Skeletal muscle tissue (tissue), 3 donors: ENCODE measurements at regions not wholly inside any gene's neighbourhood (a gene's known extent, or its start where the extent isn't known, plus 50 kb on each side); places are given as distances from the start of the nearest gene placed in this dataset.

ENCODE experiments used
- H3K27ac ChIP-seq: one replicate; pipeline ENCODE4 v1.7.0; 2013; ENCODE audit warnings: mild to moderate bottlenecking, low read depth, low read length, inconsistent platforms
- H3K27me3 ChIP-seq, 3 donors: one replicate each; pipeline ENCODE4 v1.7.0; 2013; ENCODE audit warnings: low read length in 3 of 3; ENCODE audit not compliant: control insufficient read depth in 3 of 3, insufficient read depth in 3 of 3
- H3K36me3 ChIP-seq, 3 donors: one replicate each; pipeline ENCODE4 v1.7.0; 2013; ENCODE audit warnings: low read length in 3 of 3; ENCODE audit not compliant: control insufficient read depth in 3 of 3, insufficient read depth in 3 of 3
- H3K4me1 ChIP-seq, 3 donors: one replicate each; pipeline ENCODE4 v1.7.0; 2013; ENCODE audit warnings: low read length in 3 of 3, mild to moderate bottlenecking in 3 of 3; ENCODE audit not compliant: control insufficient read depth in 3 of 3, insufficient read depth in 3 of 3
- H3K4me3 ChIP-seq, 3 donors: one replicate each; pipeline ENCODE4 v1.7.0; 2013; ENCODE audit warnings: low read length in 3 of 3
- H3K9ac ChIP-seq, 3 donors: one replicate each; pipeline ENCODE4 v1.7.0; 2013; ENCODE audit warnings: low read length in 3 of 3, mild to moderate bottlenecking in 3 of 3, moderate library complexity in 2 of 3, low read depth in 1 of 3
- H3K9me3 ChIP-seq, 3 donors: one replicate each; pipeline ENCODE4 v1.7.0; 2013; ENCODE audit warnings: low read length in 3 of 3; ENCODE audit not compliant: control insufficient read depth in 3 of 3
- donor health status: Osteomylitis.

DNA sequence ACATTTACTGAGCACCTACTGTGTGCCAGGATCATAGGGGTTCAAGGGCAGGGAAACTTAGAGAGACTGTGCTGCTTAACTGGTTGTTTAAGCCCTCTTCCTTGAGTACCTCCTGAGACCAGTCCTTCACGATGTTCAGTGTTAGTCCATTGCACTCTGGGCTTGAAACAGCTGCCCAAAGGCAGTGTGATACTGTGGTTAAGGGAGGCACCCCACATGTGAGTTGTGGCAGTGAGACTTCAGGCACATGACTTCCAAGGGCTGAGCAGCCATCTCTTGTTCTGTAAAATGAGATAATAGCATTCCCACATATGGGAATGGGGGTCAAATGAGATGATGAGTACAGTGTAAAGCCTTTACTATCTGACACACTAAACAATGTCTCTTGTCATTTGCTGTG lies 75.1 kb downstream of the LINGO1 start:
- H3K4me3 ChIP-seq: no peak overlapping the region
- no peak overlapping the region for H3K27ac ChIP-seq
- peaks cover 0 to 2% (median 0%) of the 10 kb centered on the region in 3 donors for H3K27me3 ChIP-seq
- H3K4me1 ChIP-seq: no peaks in the 10 kb centered on the region
- H3K36me3 ChIP-seq: no peaks in the 10 kb centered on the region
- no peak overlapping the region for H3K9ac ChIP-seq
- H3K9me3 ChIP-seq: no peaks in the 10 kb centered on the region

DNA sequence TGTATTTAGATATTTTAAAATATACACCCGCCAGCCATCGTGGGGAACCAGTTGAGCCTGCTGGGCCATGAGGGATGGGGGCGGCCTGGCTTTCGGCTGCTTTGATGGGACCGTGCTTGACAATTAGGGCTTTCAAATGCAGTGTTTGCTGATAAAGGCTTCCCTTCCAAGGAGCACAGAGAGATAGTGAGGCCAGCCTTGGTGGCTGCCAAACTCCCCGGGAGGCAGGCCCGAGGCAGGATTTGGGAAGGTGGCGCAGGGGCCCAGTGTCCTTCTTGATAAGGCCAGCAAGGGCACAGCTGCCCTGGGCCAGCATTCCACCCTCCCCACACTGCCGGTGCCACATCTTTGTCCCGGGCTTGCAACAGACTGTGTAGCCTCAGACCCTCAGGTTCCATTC lies 75.6 kb downstream of the LINGO1 start:
- no peaks in the 10 kb centered on the region for H3K36me3 ChIP-seq
- H3K9me3 ChIP-seq: no peaks in the 10 kb centered on the region
- H3K27ac ChIP-seq: no peak overlapping the region
- no peaks in the 10 kb centered on the region for H3K4me1 ChIP-seq
- no peak overlapping the region for H3K9ac ChIP-seq
- H3K4me3 ChIP-seq: no peak overlapping the region
- H3K27me3 ChIP-seq: peaks cover 0 to 2% (median 0%) of the 10 kb centered on the region in 3 donors

DNA sequence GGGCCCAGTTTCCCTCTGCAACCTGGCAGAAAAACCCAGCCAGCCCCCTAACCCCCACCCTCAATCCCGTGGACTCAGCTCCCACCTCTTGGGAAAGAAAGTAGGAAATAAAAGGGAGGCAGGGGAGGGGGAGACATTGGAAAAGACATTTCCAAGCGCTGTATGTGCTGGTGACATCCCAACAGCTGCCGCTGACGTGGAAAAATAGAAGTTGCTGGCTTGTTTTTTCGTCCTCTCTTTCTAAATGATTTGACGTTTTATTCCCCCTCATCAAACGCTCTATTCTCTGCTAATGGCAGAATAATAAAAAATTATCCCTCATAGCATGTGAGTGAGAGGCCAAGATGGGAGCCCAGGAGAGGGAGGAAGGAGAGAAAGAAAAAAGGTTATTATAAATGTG lies 76.1 kb downstream of the LINGO1 start:
- H3K27ac ChIP-seq: no peak overlapping the region
- no peak overlapping the region for H3K9ac ChIP-seq
- H3K27me3 ChIP-seq: peaks cover 0 to 2% (median 0%) of the 10 kb centered on the region in 3 donors
- H3K9me3 ChIP-seq: no peaks in the 10 kb centered on the region
- no peak overlapping the region for H3K4me3 ChIP-seq
- H3K36me3 ChIP-seq: no peaks in the 10 kb centered on the region
- no peaks in the 10 kb centered on the region for H3K4me1 ChIP-seq

- no peak overlapping the region for H3K27ac ChIP-seq
- H3K27me3 ChIP-seq: peaks cover 0 to 2% (median 0%) of the 10 kb centered on the region in 3 donors
- H3K36me3 ChIP-seq: no peaks in the 10 kb centered on the region
- H3K9ac ChIP-seq: no peak overlapping the region
- H3K4me3 ChIP-seq: no peak overlapping the region
- no peaks in the 10 kb centered on the region for H3K9me3 ChIP-seq
- H3K4me1 ChIP-seq: peaks cover 0 to 6% (median 6%) of the 10 kb centered on the region in 3 donors
Observed at GRCh38 chr15:77555232-77555631, 77.5 kb downstream of the LINGO1 start.

- no peak overlapping the region for H3K9ac ChIP-seq
- peaks cover 0 to 2% (median 0%) of the 10 kb centered on the region in 3 donors for H3K27me3 ChIP-seq
- no peak overlapping the region for H3K4me3 ChIP-seq
- peaks cover 0 to 6% (median 6%) of the 10 kb centered on the region in 3 donors for H3K4me1 ChIP-seq
- no peak overlapping the region for H3K27ac ChIP-seq
- H3K9me3 ChIP-seq: no peaks in the 10 kb centered on the region
- no peaks in the 10 kb centered on the region for H3K36me3 ChIP-seq
Observed at GRCh38 chr15:77554306-77555080, 78.2 kb downstream of the LINGO1 start.

DNA sequence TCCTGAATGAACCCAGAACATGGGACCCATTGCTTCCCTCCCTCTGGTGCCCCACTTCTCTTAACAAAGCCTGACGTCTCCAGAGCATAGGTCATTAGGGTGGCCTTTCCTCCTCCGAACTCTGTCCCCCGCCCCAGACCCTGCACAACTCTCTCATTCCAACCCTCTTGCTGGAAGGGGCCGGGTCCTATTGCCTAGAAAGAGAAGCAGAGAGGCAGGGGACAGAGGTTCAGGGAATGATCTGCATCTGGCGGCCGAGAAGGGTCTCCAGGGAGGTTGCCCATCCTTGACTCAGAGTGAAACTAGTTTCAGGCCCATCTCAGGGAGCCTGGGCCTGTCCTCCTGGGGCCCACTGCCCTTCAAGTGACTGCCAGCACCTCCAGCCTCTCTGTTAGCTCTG lies 79.0 kb downstream of the LINGO1 start:
- Histone ChIP-seq H3K4me1 (peaks cover 0 to 6% (median 6%) of the 10 kb centered on the region in 3 donors), H3K27ac (no peak overlapping the region), H3K4me3 (no peak overlapping the region)

DNA sequence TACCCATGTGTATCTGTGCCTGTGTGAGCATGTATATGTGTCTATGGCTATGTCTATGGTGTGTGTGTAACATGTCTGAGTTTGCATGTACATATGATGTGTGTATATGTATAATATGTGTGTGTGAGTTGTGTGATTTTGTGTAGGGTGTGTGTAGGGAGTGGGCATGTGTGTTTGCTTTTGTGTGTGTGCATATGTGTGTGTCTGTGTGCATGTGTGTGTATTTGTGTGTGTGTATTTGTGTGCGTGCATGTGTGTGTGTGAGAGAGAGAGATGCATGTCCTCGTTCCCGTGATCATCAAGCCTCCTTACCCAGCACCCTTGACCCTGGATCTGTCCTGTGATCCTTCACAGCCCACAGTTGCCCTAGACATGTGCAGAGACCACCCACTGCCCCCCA lies 79.5 kb downstream of the LINGO1 start:
- Histone ChIP-seq H3K27me3 (peaks cover 0 to 2% (median 0%) of the 10 kb centered on the region in 3 donors), H3K36me3 (no peaks in the 10 kb centered on the region), H3K9ac (no peak overlapping the region), H3K27ac (no peak overlapping the region), H3K4me1 (peaks cover 0 to 6% (median 6%) of the 10 kb centered on the region in 3 donors), H3K4me3 (no peak overlapping the region), H3K9me3 (no peaks in the 10 kb centered on the region)

More for the DNA sequence above, 79.0 kb downstream of the LINGO1 start:
- no peaks in the 10 kb centered on the region for H3K9me3 ChIP-seq
- no peaks in the 10 kb centered on the region for H3K36me3 ChIP-seq
- H3K9ac ChIP-seq: no peak overlapping the region
- H3K27me3 ChIP-seq: peaks cover 0 to 2% (median 0%) of the 10 kb centered on the region in 3 donors

GRCh38 chr15:77552066-77552465 lies 80.6 kb downstream of the LINGO1 start:
- Histone ChIP-seq H3K36me3 (no peaks in the 10 kb centered on the region), H3K9ac (no peak overlapping the region), H3K27me3 (peaks cover 0 to 2% (median 0%) of the 10 kb centered on the region in 3 donors), H3K4me3 (no peak overlapping the region), H3K27ac (no peak overlapping the region), H3K9me3 (no peaks in the 10 kb centered on the region), H3K4me1 (peaks cover 0 to 6% (median 6%) of the 10 kb centered on the region in 3 donors)

GRCh38 chr15:77550301-77551251 lies 82.1 kb downstream of the LINGO1 start:
- peaks cover 0 to 2% (median 0%) of the 10 kb centered on the region in 3 donors for H3K27me3 ChIP-seq
- no peaks in the 10 kb centered on the region for H3K9me3 ChIP-seq
- H3K36me3 ChIP-seq: no peaks in the 10 kb centered on the region
- no peak overlapping the region for H3K27ac ChIP-seq
- no peak overlapping the region for H3K4me3 ChIP-seq
- H3K9ac ChIP-seq: no peak overlapping the region
- H3K4me1 ChIP-seq: peaks cover 0 to 6% (median 6%) of the 10 kb centered on the region in 3 donors
